Activated CD8-positive, alpha-beta memory T cell treated with anti-CD3 and anti-CD28 coated beads, Interleukin-2, amount 10 ng/mL, durations not matched to agents 7 days and 5 days (primary cell): ENCODE measurements at regions not wholly inside any gene's neighbourhood (a gene's known extent, or its start where the extent isn't known, plus 50 kb on each side); places are given as distances from the start of the nearest gene placed in this dataset.
A peak's percentile ranks its signal among the peaks of the same experiment; 100 is the strongest.
"Not testable (repeated sequence)": the region's sequence is repeated elsewhere in the genome, so short reads cannot be mapped to it uniquely, and the experiment has no call there.

ENCODE experiments used
- ATAC-seq: fragments of 150-1000 bp; cut with Tn5 transposase; one replicate; pipeline ENCODE4 v1.10.0; 2021; ENCODE audit warnings: moderate library complexity
- CTCF ChIA-PET: fragments of 350-600 bp; sonication (Branson Sonifier 250); formaldehyde crosslinking; loops from one replicate; lab custom pipeline; 2021; ENCODE audit warnings: antibody characterized with exemption; lab: Charles Lee
- DNase-seq: peaks from one replicate; pipeline ENCODE4 v3.0.0-alpha.2; 2020
- H3K27ac Mint-ChIP-seq: one replicate; pipeline ENCODE4 v1.8.0; 2021; ENCODE audit warnings: mild to moderate bottlenecking, mixed read lengths
- H3K27me3 Mint-ChIP-seq: one replicate; pipeline ENCODE4 v1.8.0; 2021; ENCODE audit warnings: mixed read lengths
- H3K36me3 Mint-ChIP-seq: one replicate; pipeline ENCODE4 v1.8.0; 2021; ENCODE audit warnings: mild to moderate bottlenecking, mixed read lengths
- H3K4me1 Mint-ChIP-seq: one replicate; pipeline ENCODE4 v1.8.0; 2021; ENCODE audit warnings: mixed read lengths
- H3K4me3 Mint-ChIP-seq: one replicate; pipeline ENCODE4 v1.8.0; 2021; ENCODE audit warnings: mild to moderate bottlenecking, moderate library complexity, mixed read lengths
- H3K9me3 Mint-ChIP-seq: one replicate; pipeline ENCODE4 v1.8.0; 2022; ENCODE audit warnings: low read depth, mixed read lengths

- H3K4me1 Mint-ChIP-seq, H3K9me3 Mint-ChIP-seq, DNase-seq, H3K36me3 Mint-ChIP-seq, H3K27me3 Mint-ChIP-seq, ATAC-seq, H3K4me3 Mint-ChIP-seq, H3K27ac Mint-ChIP-seq, CTCF ChIA-PET: not testable (repeated sequence)
Measured at GRCh38 chr7:5121256-5121655, 68.8 kb upstream of the WIPI2 start.

GRCh38 chr7:5131238-5131637 is 58.8 kb upstream of the WIPI2 start:
- H3K9me3 Mint-ChIP-seq, DNase-seq, H3K36me3 Mint-ChIP-seq, H3K27me3 Mint-ChIP-seq, H3K4me3 Mint-ChIP-seq: not testable (repeated sequence)
- ATAC-seq = peak; percentile 16
- Mint-ChIP-seq H3K4me1 (peaks cover 25% of the 10 kb centered on the region), H3K27ac (peak overlapping the region; percentile 80)
- CTCF ChIA-PET = interaction anchor here (0.6 kb wide), 1 partner anchor 30 kb away, joined by 3 read pairs; no protein-coding TSS in a partner anchor

GRCh38 chr7:5132539-5132938 is 57.5 kb upstream of the WIPI2 start:
- Mint-ChIP-seq H3K27ac (no peak overlapping the region), H3K27me3 (peaks cover 7% of the 10 kb centered on the region), H3K9me3 (no peaks in the 10 kb centered on the region), H3K4me3 (no peak overlapping the region), H3K36me3 (peaks cover 2% of the 10 kb centered on the region), H3K4me1 (peaks cover 25% of the 10 kb centered on the region)
- CTCF ChIA-PET = no interaction called here
- ATAC-seq (no peak), DNase-seq (no peak)

- DNase-seq (peak; percentile 42), ATAC-seq (no peak)
- peaks cover 13% of the 10 kb centered on the region for H3K4me1 Mint-ChIP-seq
- CTCF ChIA-PET = interaction anchor here (0.8 to 1.7 kb wide), 7 partner anchors 10 to 166 kb away, joined by 3 to 9 read pairs (median 3); no protein-coding TSS in a partner anchor
- H3K4me3 Mint-ChIP-seq = no peak overlapping the region
- no peaks in the 10 kb centered on the region for H3K36me3 Mint-ChIP-seq
- H3K27me3 Mint-ChIP-seq = peaks cover 12% of the 10 kb centered on the region
- no peaks in the 10 kb centered on the region for H3K9me3 Mint-ChIP-seq
- no peak overlapping the region for H3K27ac Mint-ChIP-seq
Measured at GRCh38 chr7:5139998-5140397, 50.0 kb upstream of the WIPI2 start.
